ENCODE measurements at regions not wholly inside any gene's neighbourhood (a gene's known extent, or its start where the extent isn't known, plus 50 kb on each side); places are given as distances from the start of the nearest gene placed in this dataset.

DNA sequence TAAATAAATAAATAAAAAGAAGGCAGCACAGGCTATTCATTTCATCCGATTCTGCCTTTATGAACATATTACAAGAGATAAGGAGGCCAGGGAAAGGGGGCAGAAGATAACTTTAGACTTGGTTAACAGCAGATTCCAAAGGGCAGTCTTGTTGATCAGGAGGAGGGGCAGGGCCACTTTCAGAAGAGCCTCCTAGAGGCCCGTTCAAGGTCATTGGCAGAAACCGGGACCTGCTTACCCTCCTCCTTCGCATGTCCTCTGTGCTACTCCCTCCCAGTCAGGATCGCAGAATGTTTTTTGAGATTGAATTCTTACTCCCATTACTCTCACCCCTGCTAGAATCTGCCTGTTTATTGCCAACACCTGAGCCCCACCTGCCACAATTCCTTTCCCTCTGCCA lies 217.0 kb upstream of the IPO5 start:
- intact Hi-C loops (cut with micrococcal nuclease; ENCODE audit: unreplicated experiment) (no loop called here), in situ Hi-C loops (cut with HindIII; ENCODE audit: low pct_unique_long_range_greater_than_20kb, low sequenced_read_pairs) (no loop called here)
- POLR2A ChIA-PET: no interaction called here
- no peak overlapping the region for H3K4me3 ChIP-seq (ENCODE audit: low read depth in 2 of 2, low read length in 2 of 2)
- CTCF ChIA-PET: no interaction called here
- H3K27ac ChIP-seq (ENCODE audit: low read length): no peak overlapping the region
- H3K27me3 ChIP-seq (ENCODE audit: control insufficient read depth, insufficient read depth, low read length): no peaks in the 10 kb centered on the region
- no peaks in the 10 kb centered on the region for H3K4me1 ChIP-seq (ENCODE audit: control insufficient read depth, insufficient read depth, low read length)
- no peaks in the 10 kb centered on the region for H3K9me3 ChIP-seq (ENCODE audit: control insufficient read depth, insufficient read depth, low read depth, low read length)
- TF ChIP-seq, protein P1, sequence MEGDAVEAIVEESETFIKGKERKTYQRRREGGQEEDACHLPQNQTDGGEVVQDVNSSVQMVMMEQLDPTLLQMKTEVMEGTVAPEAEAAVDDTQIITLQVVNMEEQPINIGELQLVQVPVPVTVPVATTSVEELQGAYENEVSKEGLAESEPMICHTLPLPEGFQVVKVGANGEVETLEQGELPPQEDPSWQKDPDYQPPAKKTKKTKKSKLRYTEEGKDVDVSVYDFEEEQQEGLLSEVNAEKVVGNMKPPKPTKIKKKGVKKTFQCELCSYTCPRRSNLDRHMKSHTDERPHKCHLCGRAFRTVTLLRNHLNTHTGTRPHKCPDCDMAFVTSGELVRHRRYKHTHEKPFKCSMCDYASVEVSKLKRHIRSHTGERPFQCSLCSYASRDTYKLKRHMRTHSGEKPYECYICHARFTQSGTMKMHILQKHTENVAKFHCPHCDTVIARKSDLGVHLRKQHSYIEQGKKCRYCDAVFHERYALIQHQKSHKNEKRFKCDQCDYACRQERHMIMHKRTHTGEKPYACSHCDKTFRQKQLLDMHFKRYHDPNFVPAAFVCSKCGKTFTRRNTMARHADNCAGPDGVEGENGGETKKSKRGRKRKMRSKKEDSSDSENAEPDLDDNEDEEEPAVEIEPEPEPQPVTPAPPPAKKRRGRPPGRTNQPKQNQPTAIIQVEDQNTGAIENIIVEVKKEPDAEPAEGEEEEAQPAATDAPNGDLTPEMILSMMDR (IDR thresholded peaks at IDR 0.05): no peak
- TF ChIP-seq SIN3A (IDR thresholded peaks at IDR 0.05; ENCODE audit: borderline replicate concordance, insufficient read depth, low read depth, low read length) (no peak), TCF7L2 (IDR thresholded peaks at IDR 0.05; ENCODE audit: low read depth, low read length) (no peak), POLR2AphosphoS5 (IDR thresholded peaks at IDR 0.05; ENCODE audit: low read depth, low read length) (no peak)
- TF ChIP-seq, protein P2, sequence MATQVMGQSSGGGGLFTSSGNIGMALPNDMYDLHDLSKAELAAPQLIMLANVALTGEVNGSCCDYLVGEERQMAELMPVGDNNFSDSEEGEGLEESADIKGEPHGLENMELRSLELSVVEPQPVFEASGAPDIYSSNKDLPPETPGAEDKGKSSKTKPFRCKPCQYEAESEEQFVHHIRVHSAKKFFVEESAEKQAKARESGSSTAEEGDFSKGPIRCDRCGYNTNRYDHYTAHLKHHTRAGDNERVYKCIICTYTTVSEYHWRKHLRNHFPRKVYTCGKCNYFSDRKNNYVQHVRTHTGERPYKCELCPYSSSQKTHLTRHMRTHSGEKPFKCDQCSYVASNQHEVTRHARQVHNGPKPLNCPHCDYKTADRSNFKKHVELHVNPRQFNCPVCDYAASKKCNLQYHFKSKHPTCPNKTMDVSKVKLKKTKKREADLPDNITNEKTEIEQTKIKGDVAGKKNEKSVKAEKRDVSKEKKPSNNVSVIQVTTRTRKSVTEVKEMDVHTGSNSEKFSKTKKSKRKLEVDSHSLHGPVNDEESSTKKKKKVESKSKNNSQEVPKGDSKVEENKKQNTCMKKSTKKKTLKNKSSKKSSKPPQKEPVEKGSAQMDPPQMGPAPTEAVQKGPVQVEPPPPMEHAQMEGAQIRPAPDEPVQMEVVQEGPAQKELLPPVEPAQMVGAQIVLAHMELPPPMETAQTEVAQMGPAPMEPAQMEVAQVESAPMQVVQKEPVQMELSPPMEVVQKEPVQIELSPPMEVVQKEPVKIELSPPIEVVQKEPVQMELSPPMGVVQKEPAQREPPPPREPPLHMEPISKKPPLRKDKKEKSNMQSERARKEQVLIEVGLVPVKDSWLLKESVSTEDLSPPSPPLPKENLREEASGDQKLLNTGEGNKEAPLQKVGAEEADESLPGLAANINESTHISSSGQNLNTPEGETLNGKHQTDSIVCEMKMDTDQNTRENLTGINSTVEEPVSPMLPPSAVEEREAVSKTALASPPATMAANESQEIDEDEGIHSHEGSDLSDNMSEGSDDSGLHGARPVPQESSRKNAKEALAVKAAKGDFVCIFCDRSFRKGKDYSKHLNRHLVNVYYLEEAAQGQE (IDR thresholded peaks at IDR 0.05; ENCODE audit: insufficient read depth in 1 of 2, low read depth in 2 of 2, low read length in 1 of 2): no peak
- DNase-seq (ENCODE audit: low read depth, low spot score) (no peak), ATAC-seq (no peak)
- BruUV-seq (replicated peaks): no TSS peak
- no peaks in the 10 kb centered on the region for H3K36me3 ChIP-seq (ENCODE audit: control insufficient read depth, insufficient read depth, low read length)

DNA sequence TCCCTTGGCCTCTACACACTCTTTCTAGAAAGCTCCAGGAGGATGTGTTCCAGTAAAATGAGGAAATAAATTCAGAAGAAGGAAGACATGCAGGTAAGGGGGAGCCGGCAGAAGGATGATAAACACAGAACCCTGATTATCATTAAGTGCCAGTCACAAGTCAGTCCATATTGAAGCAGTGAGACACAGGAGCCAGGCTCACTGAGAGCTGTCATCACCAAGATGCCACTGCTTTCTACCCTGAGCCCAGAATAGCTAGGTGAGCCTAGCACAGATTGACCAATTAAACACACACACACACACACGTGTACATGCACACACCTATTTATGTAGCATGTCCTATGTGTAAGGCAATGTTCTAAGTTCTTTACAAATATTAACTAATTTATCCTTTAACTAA lies 211.4 kb upstream of the IPO5 start:
- ATAC-seq (no peak), DNase-seq (ENCODE audit: low read depth, low spot score) (no peak)
- H3K9me3 ChIP-seq (ENCODE audit: control insufficient read depth, insufficient read depth, low read depth, low read length): no peaks in the 10 kb centered on the region
- CTCF ChIA-PET: no interaction called here
- BruUV-seq (replicated peaks): no TSS peak
- no peak for TF ChIP-seq SIN3A (IDR thresholded peaks at IDR 0.05; ENCODE audit: borderline replicate concordance, insufficient read depth, low read depth, low read length)
- TF ChIP-seq, protein P1 (IDR thresholded peaks at IDR 0.05): no peak
- H3K27me3 ChIP-seq (ENCODE audit: control insufficient read depth, insufficient read depth, low read length): no peaks in the 10 kb centered on the region
- no peak overlapping the region for H3K27ac ChIP-seq (ENCODE audit: low read length)
- POLR2A ChIA-PET: no interaction called here
- no peak overlapping the region for H3K4me3 ChIP-seq (ENCODE audit: low read depth in 2 of 2, low read length in 2 of 2)
- H3K4me1 ChIP-seq (ENCODE audit: control insufficient read depth, insufficient read depth, low read length): no peaks in the 10 kb centered on the region
- no peaks in the 10 kb centered on the region for H3K36me3 ChIP-seq (ENCODE audit: control insufficient read depth, insufficient read depth, low read length)
- in situ Hi-C loops (cut with HindIII; ENCODE audit: low pct_unique_long_range_greater_than_20kb, low sequenced_read_pairs) (no loop called here), intact Hi-C loops (cut with micrococcal nuclease; ENCODE audit: unreplicated experiment) (no loop called here)

DNA sequence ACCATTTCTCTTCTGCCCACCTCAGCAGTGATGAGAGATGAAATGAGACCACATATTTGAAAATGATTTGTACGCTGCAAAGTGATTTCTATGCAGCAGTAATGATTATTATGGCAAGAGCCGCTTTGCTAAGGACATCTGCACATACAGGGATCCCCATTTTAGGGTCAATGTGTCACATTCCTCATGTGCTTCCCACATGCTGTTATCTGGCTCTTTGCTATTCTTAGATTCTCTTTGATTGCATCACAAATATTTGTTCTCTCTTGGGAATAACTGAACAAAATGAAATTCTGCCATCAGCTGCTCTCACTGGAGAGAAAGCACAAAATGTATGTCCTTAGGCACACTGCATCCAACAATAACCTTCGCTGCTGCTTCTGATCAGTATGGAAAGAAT lies 209.5 kb upstream of the IPO5 start:
- Histone ChIP-seq H3K9me3 (ENCODE audit: control insufficient read depth, insufficient read depth, low read depth, low read length) (no peaks in the 10 kb centered on the region), H3K27me3 (ENCODE audit: control insufficient read depth, insufficient read depth, low read length) (no peaks in the 10 kb centered on the region), H3K4me3 (ENCODE audit: low read depth in 2 of 2, low read length in 2 of 2) (no peak overlapping the region), H3K36me3 (ENCODE audit: control insufficient read depth, insufficient read depth, low read length) (no peaks in the 10 kb centered on the region), H3K4me1 (ENCODE audit: control insufficient read depth, insufficient read depth, low read length) (no peaks in the 10 kb centered on the region), H3K27ac (ENCODE audit: low read length) (no peak overlapping the region)
- ChIA-PET POLR2A (no interaction called here), CTCF (no interaction called here)
- intact Hi-C loops (cut with micrococcal nuclease; ENCODE audit: unreplicated experiment): no loop called here
- no peak for DNase-seq (ENCODE audit: low read depth, low spot score)
- no peak for ATAC-seq
- TF ChIP-seq POLR2AphosphoS5 (IDR thresholded peaks at IDR 0.05; ENCODE audit: low read depth, low read length) (no peak), SIN3A (IDR thresholded peaks at IDR 0.05; ENCODE audit: borderline replicate concordance, insufficient read depth, low read depth, low read length) (no peak), TCF7L2 (IDR thresholded peaks at IDR 0.05; ENCODE audit: low read depth, low read length) (no peak)
- TF ChIP-seq, protein P1 (IDR thresholded peaks at IDR 0.05): no peak
- TF ChIP-seq, protein P2 (IDR thresholded peaks at IDR 0.05; ENCODE audit: insufficient read depth in 1 of 2, low read depth in 2 of 2, low read length in 1 of 2): no peak
- in situ Hi-C loops (cut with HindIII; ENCODE audit: low pct_unique_long_range_greater_than_20kb, low sequenced_read_pairs): no loop called here
- no TSS peak for BruUV-seq (replicated peaks)
